GM18907 (cell line): ENCODE measurements at regions not wholly inside any gene's neighbourhood (a gene's known extent, or its start where the extent isn't known, plus 50 kb on each side); places are given as distances from the start of the nearest gene placed in this dataset.

ENCODE experiments used
- ATAC-seq: cut with Tn5 transposase; IDR thresholded peaks from one replicate; pipeline ENCODE4 v1.9.1; 2021; ENCODE audit warnings: mild to moderate bottlenecking, moderate library complexity; ENCODE audit not compliant: unreplicated experiment

DNA sequence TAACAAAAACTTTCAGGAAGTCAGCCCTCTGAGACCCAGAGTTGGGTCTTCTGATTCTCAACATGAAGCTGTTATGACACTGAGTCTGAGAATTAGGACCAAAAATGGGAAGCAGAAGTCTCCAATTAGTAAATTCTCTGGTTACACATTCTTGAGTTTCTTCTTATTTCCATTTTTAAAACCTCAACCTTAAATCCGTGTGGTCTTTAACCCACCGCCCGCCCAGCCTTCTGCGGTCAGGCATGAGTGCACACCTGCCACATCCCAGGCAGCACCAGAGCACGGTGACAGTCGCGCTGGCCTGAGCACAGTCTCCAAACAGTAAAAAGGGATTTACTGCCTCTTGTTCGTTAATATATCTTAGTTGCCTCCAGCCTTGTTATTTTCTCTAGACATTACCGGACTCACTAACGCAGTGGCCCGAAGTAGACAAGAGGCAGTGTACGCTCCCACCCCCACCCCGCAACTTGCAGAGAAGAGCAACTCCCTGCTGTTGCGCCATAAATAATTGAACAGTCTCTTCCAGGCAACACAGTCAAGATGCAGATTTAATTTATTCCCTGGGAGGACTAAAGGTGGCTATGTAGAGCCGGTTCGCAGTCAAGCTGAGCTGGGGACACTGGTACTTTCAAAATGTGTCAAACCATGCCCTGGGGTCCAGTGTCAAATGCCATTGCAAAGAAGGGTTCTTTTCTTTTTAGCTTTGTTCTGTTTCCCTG lies 147.0 kb upstream of the CELF2 start:
- no peak for ATAC-seq

GRCh38 chr10:10871352-10871751 lies 146.3 kb upstream of the CELF2 start:
- ATAC-seq = no peak

DNA sequence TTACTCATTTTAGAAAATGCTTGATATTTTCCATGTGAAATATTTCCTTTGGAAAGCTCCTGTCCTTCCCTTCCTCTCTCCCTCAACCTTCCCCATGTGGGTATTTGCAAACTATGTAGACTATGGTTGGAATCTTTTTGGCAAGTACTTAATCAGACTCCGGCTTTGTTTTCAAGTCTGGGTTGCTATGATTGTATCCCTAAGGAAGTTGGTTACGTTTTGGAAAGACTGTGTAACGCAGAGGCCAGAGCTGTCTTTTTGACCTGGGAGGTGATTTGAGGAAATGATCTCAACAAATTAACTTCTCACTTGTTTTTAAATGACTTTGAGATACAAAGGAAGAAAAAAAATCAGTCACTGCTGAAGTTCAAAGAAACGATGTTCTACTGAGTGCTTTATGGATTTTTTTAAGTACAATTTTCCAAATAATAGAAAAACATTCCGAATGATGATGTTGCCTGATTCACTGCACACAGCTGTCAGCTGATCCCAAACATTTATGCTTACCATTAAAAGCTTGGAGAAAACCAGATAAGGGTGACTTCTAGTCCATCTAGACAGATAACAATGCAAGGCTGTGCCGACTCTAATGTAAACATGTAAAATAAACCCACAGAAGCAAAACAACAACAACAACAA lies 145.5 kb upstream of the CELF2 start:
- ATAC-seq = no peak

GRCh38 chr10:10872764-10873163 lies 144.9 kb upstream of the CELF2 start:
- no peak for ATAC-seq

- ATAC-seq = no peak
These were observed 144.4 kb upstream of the CELF2 start for GRCh38 chr10:10873289-10873688.

DNA sequence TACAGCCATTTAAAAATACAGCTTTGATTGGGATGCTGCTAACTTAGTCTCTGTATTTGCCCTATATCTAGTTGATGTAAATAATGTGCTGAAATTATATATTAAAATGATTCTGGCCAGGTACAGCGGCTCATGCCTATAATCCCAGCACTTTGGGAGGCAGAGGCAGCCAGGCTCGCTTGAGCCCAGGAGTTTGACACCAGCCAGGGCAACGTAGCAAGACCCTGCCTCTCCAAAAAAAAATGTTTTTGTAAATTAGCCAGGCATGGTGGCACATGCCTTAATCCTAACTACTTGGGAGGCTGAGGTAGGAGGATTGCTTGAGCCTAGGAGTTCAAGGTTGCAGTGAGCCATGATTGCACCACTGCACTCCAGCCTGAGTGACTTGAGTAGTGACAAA lies 143.8 kb upstream of the CELF2 start:
- ATAC-seq = no peak

GRCh38 chr10:10878963-10879362 lies 138.7 kb upstream of the CELF2 start:
- no peak for ATAC-seq

- ATAC-seq = no peak
These were observed 136.4 kb upstream of the CELF2 start for GRCh38 chr10:10881117-10881813.

- ATAC-seq = no peak
These were observed 133.9 kb upstream of the CELF2 start for GRCh38 chr10:10883737-10884136.

DNA sequence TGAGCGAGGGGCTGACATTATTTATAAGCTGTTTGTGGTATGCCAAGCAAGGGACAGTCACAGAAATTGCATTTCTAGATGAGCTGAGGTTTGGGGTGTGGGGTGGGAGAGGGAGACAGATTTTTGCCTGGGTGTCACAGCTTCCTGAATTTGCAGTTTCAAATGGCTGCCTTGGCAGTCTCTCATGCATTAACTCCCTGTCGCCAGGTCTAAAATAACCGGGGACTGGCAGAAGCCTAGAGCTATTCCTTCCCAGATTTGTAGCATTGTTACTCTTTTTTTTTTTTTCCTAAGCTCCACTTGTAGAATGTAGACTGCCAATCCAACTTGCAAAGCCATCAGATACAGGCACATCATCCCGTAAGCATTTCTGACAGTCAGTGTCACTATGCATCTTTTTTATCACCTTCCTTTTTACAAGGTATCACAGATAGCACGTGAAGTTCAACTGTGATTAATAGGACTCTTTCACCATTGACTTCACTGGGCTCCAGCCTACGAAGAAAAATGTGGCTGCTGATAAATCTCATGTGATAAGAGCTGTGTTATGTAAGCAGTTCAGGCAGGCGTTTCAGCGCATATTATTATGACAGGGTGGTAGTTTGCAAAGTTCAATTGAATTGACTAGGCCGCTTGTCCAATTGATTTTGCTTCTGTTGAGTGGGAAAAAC lies 130.7 kb upstream of the CELF2 start:
- no peak for ATAC-seq

DNA sequence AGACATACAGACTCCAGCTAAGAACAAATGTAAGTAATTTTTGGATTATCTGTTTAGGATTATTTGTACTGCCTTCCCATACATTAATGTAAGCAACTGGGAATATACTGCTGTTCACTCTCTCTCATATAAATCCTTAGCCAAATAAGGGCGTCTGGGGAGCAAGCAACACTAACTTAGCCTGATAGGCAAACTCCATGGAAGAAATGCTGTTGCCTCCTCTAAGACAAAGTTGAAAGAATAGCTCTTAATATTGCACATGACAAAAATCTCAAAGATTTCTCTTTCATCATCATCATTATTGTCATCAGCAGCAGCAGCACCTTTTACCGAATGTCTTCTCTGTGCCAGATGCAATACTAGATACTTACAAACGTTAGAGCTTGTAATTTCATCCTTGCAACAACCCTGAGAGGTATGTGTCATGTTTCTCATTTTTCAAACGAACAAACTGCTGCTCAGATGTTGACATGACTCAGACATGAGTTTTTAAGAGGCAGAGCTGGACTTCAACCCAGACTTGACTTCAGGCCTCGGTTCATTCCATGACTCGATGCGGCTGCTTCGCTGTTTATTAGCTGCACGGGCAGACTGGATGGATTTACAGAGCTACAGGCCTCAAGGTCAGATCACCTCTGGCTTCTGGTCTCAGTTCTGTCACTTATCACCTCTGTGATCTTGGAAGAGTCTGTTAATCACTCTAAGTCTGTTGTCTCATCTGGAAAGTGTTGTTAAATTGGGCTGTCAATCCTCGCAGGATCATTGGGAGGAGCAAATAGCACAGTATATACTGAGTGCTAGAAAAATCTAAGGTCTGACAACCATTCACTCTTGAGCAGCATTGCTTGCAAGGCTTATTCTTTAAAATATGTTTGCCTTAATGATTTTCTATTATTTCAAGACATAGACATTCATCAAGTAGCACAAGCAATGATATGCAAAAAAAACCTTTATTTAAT lies 126.3 kb upstream of the CELF2 start:
- no peak for ATAC-seq

DNA sequence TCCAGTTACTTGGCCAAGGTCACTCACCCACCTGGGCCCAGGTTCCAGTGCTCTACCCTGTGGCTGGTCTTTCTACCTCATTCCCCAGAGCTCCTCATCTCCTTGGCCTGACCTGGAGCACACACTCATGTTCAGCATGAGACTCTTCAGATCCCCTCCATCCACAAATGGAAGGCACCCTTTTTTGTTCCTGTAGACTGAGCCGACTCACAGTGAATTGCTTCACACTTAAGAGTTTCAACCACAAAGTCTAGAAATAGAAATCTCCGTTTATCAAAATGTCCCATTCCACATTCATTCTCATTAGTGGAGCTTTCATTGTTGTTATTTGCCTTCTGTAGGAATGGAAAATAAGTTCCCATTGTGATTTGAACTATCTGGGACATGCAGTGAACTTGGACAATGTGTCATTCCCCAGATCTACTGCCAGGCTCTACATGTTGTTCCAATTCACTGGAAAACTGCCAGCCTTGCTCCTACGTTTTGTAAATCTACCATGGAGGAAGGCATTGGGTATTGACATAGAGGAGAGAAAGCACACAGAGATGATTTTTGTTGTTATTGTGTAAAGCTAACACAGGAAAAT lies 125.3 kb upstream of the CELF2 start:
- ATAC-seq = no peak

DNA sequence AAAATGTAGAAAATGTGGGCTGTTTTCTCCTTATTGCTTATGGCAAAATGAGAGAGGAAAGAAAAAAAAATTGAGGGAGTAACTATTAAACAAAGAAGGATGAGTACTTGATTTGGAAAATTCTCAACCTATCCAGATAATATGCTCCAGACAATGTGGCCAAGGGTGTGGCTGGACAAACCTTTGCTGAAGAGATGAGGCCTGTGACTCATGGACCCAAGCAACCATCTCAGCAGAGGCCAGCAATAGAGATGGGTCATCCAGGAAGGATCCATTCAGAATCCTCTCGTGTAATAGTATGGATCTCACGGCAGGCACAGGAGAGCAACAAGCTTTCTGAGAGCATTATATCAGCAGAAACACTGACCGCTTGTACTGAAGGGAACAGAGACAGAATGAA lies 120.3 kb upstream of the CELF2 start:
- ATAC-seq = no peak

GRCh38 chr10:10901906-10902305 lies 115.8 kb upstream of the CELF2 start:
- ATAC-seq = no peak

DNA sequence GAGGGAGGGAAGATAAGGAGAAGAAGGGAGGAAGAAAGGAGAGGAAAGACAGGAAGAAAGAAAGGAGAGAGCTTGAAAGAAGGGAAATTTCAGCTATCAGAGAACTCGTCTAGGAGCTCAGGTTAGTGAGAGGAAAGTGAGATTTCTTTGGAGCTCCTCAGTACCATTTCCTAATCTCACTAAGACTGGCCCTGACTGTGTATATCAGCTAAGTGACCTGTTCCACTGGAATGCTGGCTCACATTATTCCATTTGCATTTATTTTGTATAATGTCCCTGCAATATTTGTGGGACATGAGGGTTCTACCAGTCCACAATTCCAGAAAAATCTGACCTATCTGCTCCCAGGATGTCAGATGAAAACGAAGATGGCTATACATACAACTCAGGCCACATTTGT lies 114.7 kb upstream of the CELF2 start:
- ATAC-seq = no peak

- ATAC-seq = no peak
These were observed 114.1 kb upstream of the CELF2 start for GRCh38 chr10:10903620-10904019.

GRCh38 chr10:10910634-10911033 lies 107.0 kb upstream of the CELF2 start:
- ATAC-seq = no peak

- no peak for ATAC-seq
These were observed 106.6 kb upstream of the CELF2 start for GRCh38 chr10:10911035-10911434.

DNA sequence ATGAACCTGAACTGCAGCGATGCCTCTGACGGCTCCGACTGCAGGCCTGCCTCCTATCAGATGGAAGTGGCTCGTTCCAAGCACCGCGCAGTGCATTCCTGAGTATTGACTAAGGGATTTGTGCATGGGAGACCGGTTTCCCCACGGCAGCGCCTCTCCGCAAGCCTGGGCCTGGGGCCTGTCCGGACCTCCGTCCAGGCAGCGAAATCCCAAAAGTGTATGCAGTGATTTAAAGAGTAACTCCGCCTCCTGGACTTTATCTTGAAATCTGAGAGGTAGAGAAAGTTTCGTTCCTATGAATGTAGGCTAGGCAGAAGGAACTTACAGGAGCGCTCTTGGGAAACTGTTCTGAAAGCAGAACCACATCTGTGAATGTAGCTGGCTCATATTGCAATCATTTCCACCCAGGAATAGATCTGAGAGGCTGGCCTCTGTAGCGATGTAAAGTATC lies 106.2 kb upstream of the CELF2 start:
- ATAC-seq = no peak

GRCh38 chr10:10914144-10914543 lies 103.5 kb upstream of the CELF2 start:
- ATAC-seq = no peak
